ENCODE measurements at regions not wholly inside any gene's neighbourhood (a gene's known extent, or its start where the extent isn't known, plus 50 kb on each side); places are given as distances from the start of the nearest gene placed in this dataset.
"Not testable (repeated sequence)": the region's sequence is repeated elsewhere in the genome, so short reads cannot be mapped to it uniquely, and the experiment has no call there.

DNA sequence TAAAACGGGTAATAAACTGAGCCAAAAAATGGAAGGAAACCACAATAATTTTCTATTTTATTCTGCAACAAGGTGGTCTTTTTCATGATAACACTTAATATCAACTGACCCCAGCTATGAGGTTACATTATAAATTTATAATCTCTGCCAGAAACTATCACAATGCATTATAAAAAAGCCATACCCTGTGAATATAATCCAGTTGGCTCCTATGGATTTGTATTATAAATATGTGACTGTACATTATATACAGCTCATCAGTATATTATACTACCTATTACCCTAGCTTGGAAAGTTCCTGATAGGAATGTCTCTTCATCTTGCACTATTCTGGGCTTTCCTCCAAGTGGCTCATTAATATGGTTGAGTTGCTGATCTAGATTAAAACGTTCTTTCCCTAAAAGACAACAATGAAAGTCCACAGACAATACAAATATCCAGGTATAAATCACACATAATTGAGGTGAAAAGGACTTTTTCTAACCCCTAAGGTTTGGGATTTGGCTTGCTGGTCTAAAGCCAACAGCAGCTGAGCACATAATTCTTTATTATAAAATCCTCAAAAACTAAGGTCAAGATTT is 487.7 kb downstream of the TTLL7 start:
- no peak for DNase-seq (ENCODE audit: low read depth in 2 of 2)

DNA sequence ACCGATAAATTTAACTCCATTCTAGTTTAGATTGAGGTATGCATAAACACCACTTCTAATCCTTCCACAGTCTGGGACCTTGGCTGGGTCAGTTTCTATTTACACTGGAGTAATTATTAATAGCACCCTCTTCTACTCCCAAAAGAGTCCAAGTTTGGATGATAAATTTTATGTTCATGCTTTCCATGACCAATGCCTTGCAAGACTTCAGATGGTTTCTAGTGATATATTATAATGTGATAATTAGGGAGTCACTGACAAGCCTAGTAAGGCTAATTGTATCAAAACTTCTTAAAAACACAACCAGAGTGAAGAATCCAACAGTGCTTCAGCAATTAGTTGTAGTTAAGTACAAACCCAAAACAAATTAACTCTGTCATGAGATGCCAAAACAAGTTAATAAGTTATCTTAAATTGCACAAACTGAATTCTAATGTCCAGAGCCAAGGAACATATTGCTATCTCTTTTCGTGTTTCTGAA is 489.6 kb downstream of the TTLL7 start:
- DNase-seq (ENCODE audit: low read depth in 2 of 2) = no peak

DNA sequence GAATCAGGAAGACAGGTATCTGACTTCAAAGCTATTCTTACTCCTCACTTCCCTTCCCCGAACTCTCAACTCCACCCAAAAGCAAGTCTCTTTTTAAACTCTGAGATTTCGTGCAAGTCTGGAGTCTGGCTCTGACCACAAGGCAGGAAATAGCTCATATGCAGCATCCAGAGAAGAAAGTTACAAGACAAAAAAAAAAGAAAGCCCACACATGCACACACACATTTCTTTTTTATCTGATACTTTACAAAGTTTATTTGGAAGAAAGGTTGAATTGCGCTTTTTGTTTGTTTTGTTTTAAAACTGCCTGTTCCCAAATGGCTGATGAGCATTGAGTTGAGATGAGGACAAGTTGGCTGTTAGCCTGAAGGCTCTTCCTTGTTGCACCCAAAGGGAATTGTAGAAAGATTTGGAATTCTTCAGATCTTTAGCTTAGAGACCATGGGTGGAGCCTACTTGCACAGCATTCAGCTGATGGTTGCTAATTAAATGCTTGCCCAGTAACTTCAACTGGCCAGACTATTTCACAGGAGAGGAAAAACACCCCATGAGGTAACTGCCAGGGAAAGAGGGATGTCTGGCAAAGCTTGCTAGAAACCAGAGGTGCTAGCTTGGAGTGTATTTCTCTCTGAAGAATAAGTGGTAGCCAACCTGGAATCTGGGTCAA is 490.3 kb downstream of the TTLL7 start:
- DNase-seq (ENCODE audit: low read depth in 2 of 2) = peak in 1 of 2 donors; percentile 2

DNA sequence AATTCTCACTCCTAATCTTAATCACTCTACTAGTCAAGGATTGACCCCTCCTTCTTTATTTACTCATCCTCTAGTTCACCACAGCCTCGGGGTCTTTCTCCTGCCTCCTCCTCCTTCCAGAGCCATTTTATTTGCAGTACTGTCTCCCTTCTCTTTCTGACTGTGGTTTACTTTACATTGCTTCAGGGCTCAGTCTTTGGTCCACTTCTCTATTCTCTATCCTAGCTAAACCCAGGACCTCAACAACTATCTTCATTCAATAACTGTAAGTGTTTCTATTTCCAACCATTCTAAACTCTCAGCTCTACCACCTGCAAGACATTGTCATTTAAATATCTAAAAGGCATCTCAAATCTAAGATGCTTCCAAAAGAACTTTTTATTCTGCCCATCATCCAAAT is 493.8 kb downstream of the TTLL7 start:
- no peak for DNase-seq (ENCODE audit: low read depth in 2 of 2)

DNA sequence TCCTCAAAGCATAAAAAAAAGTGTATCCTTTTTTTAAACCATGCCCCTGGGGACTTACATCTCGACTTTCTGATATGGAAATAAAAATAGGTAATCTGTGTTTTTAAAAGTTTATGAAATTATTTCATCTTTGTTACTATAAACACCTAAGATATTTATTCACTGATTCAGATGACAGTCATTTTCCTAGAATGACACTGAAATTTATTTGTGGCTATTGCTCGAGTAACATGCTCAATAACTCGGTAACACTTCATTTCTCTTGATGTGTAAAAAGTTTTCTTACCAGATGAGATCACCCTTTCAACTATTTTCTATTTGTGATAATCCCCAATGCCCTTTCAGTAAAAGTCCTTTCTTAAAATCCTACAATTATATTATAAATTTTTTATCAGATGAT is 495.8 kb downstream of the TTLL7 start:
- DNase-seq (ENCODE audit: low read depth in 2 of 2) = no peak

DNA sequence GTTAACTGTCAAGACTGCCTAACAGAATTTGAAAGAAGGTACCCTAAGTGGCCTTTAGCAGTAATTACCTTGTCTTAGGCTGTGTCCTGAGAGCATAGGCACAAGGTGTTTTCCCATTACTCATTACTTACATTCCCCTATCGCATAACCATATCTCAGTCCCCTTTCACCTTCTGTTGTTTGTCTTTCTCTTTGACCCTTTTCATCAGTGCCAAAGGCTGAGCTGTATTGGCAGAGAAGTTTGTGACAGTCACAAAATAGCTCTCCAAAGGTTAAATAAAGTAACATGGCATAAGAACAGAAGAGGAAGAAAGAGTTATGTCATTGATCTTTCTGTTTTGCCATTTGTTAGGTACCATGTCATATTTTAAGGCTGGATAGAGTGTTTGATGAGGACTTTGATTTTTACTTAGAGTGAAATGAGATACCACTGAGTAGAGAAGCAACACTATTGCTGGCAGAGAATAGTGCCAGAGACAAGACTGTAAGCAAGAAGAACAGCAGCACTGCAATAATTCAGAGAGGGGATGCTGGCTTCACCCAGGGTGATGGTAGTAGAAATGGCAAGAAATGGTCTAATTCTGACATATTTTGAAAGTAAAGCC is 497.8 kb downstream of the TTLL7 start:
- no peak for DNase-seq (ENCODE audit: low read depth in 2 of 2)

DNA sequence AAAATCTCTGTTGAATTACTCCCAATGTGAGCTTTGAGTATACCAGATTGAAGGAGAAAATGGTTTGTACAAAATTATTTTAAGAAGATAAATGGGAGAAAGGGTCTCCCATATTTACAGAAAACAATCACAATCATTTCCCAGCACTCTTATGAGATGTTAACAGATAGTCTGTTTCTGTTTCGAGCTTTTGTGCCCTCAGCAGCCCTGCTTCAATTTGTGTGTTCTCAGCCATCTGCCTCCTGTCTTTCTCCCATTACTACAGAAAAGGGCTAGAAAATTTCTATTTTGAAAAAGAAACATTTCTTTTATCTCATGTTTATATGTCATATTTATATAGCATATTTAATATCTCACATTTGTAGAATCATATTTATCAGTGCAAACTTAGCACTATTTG is 498.4 kb downstream of the TTLL7 start:
- no peak for DNase-seq (ENCODE audit: low read depth in 2 of 2)

DNA sequence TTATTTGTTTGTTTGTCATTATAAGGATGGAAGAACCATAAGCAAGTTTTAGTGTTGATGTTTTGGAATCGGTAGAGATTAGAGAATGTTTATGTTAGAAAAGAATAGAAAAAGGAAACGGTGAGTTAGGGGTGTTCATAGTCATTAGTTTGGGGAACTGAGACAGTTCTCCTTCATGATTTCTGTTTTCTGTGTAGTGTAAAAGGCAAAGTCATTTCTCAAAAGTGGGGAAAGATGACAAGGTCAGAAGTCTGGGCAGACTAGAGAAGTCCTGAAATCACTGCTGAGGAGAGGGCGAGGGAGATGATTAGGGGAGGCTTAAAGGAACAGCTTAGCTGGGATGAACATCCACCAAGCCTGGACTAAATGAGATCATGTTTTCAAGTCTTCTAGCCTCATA is 498.9 kb downstream of the TTLL7 start:
- no peak for DNase-seq (ENCODE audit: low read depth in 2 of 2)

DNA sequence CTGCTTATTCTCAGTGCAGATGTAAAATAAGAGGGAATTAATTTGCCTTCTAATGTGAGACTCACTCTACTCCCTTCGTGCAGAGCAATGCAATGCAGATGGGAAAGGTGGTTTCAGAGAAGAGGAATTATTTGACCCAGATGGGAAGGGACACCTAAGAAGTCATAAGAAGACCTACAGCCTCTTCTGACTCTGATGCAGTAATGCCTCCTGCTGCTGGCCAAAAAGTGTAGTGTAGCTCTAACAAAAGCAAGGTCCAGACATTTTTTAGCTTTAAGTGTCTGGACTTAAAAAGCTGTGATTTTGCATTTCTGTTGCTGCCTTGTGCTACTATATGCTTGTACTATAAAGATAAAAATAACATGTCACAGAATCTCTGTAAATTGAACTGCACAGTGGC is 501.4 kb downstream of the TTLL7 start:
- no peak for DNase-seq (ENCODE audit: low read depth in 2 of 2)

DNA sequence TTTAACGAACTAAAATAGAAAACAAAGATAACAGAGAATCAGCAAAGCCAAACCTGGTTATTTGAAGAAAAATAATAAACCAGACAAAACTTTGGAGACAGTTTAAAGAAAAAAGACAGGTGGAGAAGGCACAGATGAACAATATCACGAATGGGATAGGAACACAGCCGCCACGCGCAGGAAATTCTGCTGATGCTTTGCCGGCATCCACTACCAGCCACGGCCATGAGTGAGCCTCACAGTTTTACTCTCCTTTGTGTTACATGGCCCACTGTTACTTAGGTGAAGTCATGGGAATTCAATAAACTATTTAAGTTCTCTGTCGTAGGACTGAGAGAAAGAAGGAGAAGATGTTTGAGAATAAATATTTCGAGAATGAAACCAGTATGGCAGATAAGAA is 503.4 kb downstream of the TTLL7 start:
- DNase-seq (ENCODE audit: low read depth in 2 of 2) = no peak

DNA sequence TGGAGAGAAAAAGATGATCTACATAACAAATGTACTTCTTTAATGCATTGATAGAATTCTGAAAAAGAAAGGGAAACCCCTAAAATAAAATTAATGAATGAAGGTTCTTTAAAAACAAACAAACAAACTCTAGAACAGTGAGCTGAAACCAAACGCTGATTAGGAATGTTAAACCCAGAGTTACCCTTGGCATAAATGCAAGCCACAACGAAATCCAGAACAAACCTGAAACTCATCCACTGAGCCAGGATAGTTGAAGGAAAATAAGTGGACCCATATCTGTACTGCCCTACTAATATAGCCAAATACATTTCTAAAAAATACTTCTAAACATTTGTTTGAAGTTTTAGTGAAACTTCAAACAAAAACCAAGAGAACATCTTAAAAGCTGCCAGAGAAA is 505.3 kb downstream of the TTLL7 start:
- no peak for DNase-seq (ENCODE audit: low read depth in 2 of 2)

DNA sequence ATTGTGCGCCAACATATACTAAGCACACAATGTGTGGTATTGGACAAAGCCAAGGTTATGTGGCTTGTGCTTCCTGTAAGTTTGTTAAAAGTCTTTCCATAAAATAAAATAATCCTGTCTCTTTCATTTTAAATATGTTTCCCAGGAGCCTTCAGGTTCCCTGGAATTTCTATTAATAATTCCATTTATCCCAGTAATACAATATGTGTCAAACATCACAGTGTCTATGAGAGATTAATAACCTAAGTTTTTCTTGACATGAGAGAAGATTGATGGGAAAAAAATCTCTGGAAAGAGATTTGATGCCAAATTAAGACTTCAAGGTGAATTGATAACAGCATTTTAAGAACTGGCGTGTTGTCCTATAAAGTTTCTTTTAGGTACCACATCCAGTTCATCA is 507.0 kb downstream of the TTLL7 start:
- no peak for DNase-seq (ENCODE audit: low read depth in 2 of 2)

DNA sequence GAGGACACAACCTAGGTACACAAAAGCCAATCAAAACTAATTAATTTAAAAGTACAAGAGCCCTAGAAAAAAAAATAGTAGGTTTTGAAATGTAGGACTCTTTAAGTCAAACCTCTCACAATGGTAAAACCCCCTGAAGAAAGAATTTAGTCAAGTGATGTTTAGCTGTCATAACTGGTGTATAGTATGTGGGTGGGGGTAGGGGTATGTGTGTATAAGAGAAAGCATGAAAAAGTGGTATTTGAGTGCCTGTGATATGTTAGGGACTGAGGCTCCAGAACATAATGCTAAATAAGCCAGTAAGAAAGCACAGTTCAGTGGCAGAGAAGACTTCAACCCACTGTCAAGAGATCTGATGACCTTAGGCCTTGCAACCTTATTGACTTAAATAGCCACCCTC is 507.9 kb downstream of the TTLL7 start:
- no peak for DNase-seq (ENCODE audit: low read depth in 2 of 2)

DNA sequence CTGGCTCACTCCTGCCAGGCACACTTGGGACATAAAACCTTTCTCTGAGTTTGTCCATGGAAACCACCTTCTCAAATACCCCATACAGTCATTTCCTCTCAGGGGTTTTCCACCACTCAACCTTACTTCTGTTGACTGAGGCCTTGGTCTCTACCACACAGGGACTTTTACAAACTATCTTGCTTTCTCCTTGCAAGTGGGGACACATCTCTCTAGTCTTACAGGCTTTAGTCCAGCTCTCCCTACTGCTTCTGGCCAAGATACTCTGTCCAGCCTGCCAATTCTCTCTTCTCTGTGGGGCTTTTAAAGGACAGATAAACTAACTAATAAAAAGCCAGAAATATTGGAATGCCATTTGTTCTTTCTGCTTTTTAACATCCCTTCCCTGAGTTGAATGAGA is 510.8 kb downstream of the TTLL7 start:
- not testable (repeated sequence) for DNase-seq (ENCODE audit: low read depth in 2 of 2)

DNA sequence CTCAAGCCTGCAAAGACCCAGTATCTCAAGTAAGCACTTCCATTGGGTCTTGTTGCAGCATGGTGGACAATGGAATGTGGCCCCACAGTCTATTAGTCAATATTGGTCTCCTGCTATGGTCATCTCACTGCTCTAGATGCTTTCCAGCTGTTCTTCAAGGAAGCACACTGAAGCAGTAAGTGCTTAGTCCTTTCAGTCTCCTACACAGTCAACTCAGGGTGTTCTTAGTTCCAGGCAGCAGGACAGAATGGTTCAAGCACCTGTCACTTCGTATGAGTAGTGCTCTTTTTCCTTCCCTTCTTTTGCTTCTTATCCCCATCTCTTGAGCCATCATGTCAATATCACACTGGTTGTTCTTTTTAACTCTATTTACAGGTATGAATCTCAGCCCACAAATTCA is 511.5 kb downstream of the TTLL7 start:
- DNase-seq (ENCODE audit: low read depth in 2 of 2) = not testable (repeated sequence)

DNA sequence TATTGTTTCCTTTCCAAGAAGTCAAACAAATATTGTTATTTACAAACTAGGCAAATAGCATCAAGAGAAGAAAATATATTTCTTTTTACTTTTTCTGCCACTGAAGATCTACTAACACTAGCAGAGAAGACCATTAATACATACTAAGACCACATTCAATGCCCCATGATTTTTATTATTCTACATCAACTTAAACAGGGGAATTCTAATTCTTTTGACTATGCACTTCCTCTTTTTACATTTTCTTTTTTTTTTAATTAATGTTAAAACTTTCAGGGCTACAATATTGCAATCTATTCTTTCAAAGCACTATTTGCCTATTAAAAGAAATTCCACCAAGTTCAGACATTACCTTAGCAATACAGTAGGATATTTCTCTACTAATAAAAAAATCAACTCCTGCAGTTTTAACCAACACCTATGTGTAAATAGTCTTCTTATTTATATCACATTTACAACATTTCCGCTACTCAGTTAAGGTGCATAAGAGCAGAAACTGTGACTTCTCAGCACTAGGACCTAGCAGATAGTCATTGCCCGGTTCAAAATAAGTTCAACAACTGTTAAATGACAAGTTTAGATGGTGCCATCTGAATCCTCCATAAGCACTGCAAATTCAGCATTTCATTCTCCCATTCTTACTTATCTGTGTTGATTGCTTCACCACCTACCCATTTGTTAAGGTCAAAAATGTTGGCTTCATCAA is 513.5 kb downstream of the TTLL7 start:
- not testable (repeated sequence) for DNase-seq (ENCODE audit: low read depth in 2 of 2)

DNA sequence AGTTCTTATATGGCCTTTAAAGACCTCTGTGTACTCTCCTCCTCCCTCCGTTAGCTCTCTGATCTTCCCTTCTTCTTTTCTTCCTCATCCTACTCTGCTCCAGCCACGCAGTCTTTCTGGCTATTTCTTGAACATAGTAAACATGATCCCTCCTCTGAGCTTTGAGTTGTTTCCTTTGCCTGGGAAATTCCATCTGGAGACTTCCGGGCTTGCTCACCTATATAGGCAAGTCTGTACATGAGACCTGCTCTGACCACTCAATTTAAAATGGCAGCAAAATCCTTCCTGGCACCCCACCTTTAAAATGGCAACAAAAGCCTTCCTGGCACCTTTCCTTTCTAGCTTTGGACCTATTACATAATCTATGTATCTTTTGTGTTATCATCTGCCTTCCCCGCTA is 517.6 kb downstream of the TTLL7 start:
- DNase-seq (ENCODE audit: low read depth in 2 of 2) = not testable (repeated sequence)

DNA sequence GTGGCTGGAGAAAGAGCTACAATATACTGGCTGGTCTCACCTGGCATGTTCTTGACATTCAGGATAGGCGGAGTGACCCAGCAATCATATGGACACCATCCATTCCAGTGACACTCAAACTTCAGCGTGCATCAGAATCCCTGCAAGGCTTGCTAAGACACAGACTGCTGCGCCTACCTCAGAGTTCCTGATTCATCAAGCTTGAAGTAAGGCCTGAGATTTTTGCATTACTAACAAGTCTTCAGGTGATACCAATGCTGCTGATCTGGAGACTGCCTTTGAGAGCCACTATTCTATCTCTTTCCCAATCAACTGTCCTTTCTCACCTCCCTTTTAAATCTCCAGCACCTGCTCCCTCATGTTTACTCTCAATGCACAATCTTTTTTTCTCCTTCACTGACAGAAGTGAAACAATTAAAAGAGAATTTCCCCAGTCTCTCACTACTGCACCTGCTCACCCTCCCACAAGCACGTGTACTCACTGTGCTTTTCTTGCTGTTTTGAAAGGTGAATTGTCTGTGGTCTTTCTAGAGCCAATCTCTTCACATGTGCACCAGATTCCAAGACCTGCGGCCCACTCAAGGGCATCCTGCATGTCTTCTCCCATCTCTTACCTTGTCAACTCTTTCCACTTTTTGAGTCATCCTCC is 519.2 kb downstream of the TTLL7 start:
- not testable (repeated sequence) for DNase-seq (ENCODE audit: low read depth in 2 of 2)

DNA sequence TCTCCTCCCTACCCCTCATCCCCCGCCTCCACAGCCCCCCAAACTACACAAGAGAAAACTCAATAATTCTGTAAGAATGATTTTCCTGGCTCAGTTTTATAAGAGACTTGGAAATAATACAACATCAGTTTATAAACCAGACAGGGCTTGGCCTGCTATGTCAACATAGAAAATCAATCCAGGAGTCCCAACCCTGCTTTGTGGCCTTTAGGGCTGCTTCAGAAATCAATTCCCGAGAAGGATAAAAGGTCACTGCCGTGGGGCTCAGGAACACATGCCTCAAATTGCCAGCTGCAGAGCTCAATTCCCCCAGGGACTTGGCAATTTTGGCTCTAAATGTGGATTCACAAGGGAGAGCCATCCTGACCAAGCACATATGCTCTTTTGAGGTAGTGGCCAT is 520.8 kb downstream of the TTLL7 start:
- DNase-seq (ENCODE audit: low read depth in 2 of 2) = not testable (repeated sequence)

DNA sequence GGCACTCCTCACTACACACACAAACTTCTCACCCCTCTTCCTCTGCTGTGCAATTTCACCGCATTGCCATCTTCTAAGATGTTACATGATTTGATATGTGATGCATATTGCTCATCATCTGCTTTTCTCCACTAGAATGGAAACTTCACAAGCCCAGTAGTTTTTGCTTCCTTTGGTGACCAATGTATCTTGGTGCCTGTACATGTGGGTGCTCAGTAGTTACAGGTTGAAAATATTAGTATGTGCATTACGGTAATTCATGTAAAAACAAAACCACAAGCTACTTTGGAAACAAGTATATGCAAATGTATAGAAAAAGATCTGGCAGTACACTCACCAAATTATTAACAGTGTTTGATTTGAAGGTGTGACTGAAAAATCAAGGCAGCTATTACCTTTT is 522.4 kb downstream of the TTLL7 start:
- not testable (repeated sequence) for DNase-seq (ENCODE audit: low read depth in 2 of 2)

DNA sequence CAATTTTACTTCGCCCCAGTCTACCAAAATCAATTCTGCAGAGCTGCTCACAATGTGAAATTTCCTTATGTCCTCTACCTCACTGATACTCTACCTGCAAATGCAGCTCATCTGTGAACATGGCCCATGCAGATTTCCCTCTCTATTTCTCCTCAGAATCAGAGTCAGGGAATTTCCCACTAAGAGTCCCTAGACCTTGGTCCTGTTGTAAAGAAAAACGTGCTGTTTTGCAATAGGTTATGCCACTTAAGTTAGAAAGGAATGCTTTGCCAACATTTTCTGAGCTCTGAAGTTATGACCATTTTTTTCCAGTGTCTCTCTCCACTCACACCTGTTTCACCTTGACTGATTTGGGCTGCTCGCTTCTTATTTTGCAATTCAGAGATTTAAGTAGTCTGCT is 524.0 kb downstream of the TTLL7 start:
- not testable (repeated sequence) for DNase-seq (ENCODE audit: low read depth in 2 of 2)

DNA sequence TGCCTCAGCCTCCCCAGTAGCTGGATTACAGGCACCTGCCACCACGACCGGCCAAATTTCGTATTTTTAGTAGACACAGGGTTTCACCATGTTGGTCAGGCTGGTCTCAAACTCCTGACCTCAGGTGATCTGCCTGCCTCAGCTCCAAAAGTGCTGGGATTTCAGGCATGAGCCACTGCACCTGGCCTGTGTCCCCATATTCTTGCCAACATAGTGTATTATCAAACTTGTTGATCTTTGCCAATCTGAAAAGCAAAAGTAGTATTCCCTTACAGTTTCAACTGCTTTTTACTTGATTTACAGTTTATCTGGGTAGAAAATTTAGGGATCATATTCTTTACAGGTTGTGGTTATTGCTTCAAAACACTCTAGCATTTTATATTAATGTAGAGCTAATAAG is 524.9 kb downstream of the TTLL7 start:
- not testable (repeated sequence) for DNase-seq (ENCODE audit: low read depth in 2 of 2)

Data from stimulated activated CD4-positive, alpha-beta T cell treated with anti-CD3 and anti-CD28 coated beads, Interleukin-1b, Interleukin-23, amount 100 ng/mL, for 1 hour (primary cell).